GM12891 (cell line): ENCODE measurements at regions not wholly inside any gene's neighbourhood (a gene's known extent, or its start where the extent isn't known, plus 50 kb on each side); places are given as distances from the start of the nearest gene placed in this dataset.

Experiments used
- POLR2A ChIP-seq: IDR thresholded peaks from 2 replicates; pipeline ENCODE4 v1.6.1; 2011; ENCODE audit warnings: low read depth, low read length, control low read depth
- POLR2AphosphoS5 ChIP-seq: IDR thresholded peaks from 2 replicates; pipeline ENCODE4 v1.6.1; 2011; ENCODE audit warnings: low read depth, low read length, control low read depth
- POU2F2 ChIP-seq: IDR thresholded peaks from 2 replicates; pipeline ENCODE4 v1.6.1; 2011; ENCODE audit warnings: low read depth, mild to moderate bottlenecking, control low read depth, low read length, moderate library complexity
- SPI1 ChIP-seq: IDR thresholded peaks from 2 replicates; pipeline ENCODE4 v1.6.1; 2011; ENCODE audit warnings: low read depth, low read length, control low read depth
- TAF1 ChIP-seq: IDR thresholded peaks from 2 replicates; pipeline ENCODE4 v1.6.1; 2011; ENCODE audit warnings: low read depth, low read length, control low read depth

DNA sequence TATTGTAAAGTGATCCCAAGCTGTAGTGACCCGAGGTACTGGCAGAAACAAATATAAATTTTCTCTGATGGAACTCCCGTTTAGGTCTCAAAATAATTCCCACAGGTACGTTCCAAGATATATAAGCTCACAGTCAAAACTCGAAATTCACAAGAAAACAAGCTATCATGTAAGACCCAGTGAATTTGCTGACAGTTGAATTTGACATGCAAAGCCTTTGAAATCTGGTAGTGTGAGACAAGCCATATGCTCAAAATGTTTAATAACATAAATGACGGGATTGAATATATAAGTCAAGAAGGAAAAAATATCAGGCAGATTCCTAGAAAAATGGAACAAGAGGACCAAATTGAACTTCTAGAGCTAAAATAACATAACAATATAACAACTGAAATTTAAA is 252.8 kb downstream of the TMA16 start:
- TF ChIP-seq POLR2A (no peak), POLR2AphosphoS5 (no peak), TAF1 (no peak), POU2F2 (no peak), SPI1 (no peak)
